NB4 (cell line): ENCODE measurements at regions not wholly inside any gene's neighbourhood (a gene's known extent, or its start where the extent isn't known, plus 50 kb on each side); places are given as distances from the start of the nearest gene placed in this dataset.

Experiments used
- CTCF ChIP-seq: IDR thresholded peaks from one replicate; pipeline ENCODE4 v1.5.1; 2012; ENCODE audit warnings: low read depth, low read length
- MAX ChIP-seq: IDR thresholded peaks from 2 replicates; pipeline ENCODE4 v1.6.1; 2011; ENCODE audit warnings: low read depth, low read length
- MYC ChIP-seq: IDR thresholded peaks from 2 replicates; pipeline ENCODE4 v1.6.1; 2011; ENCODE audit warnings: low read depth, low read length
- POLR2A ChIP-seq: IDR thresholded peaks from 2 replicates; pipeline ENCODE4 v1.6.1; 2011; ENCODE audit warnings: mild to moderate bottlenecking; ENCODE audit not compliant: insufficient read length; ENCODE audit errors: extremely low read depth

DNA sequence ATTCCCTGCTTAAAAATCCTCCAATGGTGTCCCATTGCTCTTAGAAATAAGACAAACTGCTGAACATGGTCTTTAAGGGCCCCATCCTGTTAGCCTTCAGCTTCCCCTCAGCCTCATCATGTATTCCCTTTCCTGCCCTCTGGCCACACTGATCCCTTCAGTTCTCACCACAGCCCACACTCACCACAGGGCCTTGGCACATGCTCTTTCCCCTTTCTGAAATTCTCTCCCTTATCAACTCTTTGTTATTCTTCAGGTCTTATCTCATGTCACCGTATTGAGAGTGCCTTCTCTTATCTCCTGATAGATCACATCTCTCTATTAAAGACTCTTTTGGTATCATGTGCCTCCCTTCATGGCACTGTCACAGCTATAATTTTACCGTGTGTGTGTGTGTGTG is 167.8 kb upstream of the MPPED2 start:
- TF ChIP-seq POLR2A (no peak), CTCF (no peak), MYC (no peak), MAX (no peak)
